Kidney (tissue), 13 donors: ENCODE measurements at regions not wholly inside any gene's neighbourhood (a gene's known extent, or its start where the extent isn't known, plus 50 kb on each side); places are given as distances from the start of the nearest gene placed in this dataset.

Experiments
- DNase-seq, 5 donors: peaks; one replicate each; pipeline ENCODE4 v3.0.0-alpha.2; 2013 to 2020
- FAIRE-seq: peaks from 2 replicates; lab custom pipeline; 2012; peaks lifted over from hg19 to GRCh38; lab: Jason Lieb, UNC
- H3K27ac ChIP-seq, 2 donors: one replicate each; pipeline ENCODE4 v1.7.0; 2013; ENCODE audit warnings: low read depth in 2 of 2, low read length in 2 of 2, inconsistent platforms in 1 of 2
- H3K27me3 ChIP-seq: one replicate; pipeline ENCODE4 v1.7.1; 2013; ENCODE audit warnings: low read length, inconsistent platforms; ENCODE audit not compliant: control insufficient read depth, insufficient read depth
- H3K36me3 ChIP-seq, 3 donors: one replicate each; pipeline versions ENCODE4 v1.7.0 to v1.7.1; 2013; ENCODE audit warnings: low read length in 3 of 3, control low read depth in 1 of 3, inconsistent platforms in 1 of 3; ENCODE audit not compliant: insufficient read depth in 3 of 3, control insufficient read depth in 2 of 3
- H3K4me1 ChIP-seq, 3 donors: one replicate each; pipeline versions ENCODE4 v1.7.0 to v1.7.1; 2013; ENCODE audit warnings: low read length in 3 of 3, inconsistent platforms in 1 of 3, low read depth in 1 of 3; ENCODE audit not compliant: control insufficient read depth in 2 of 3, insufficient read depth in 2 of 3
- H3K4me3 ChIP-seq, 3 donors: one replicate each; pipeline versions ENCODE4 v1.7.0 to v1.8.1; 2013; ENCODE audit warnings: low read length in 3 of 3, control low read depth in 1 of 3, inconsistent platforms in 1 of 3
- H3K9ac ChIP-seq, 3 donors: one replicate each; pipeline versions ENCODE4 v1.7.0 to v1.7.1; 2013; ENCODE audit warnings: low read length in 3 of 3, control low read depth in 1 of 3, inconsistent platforms in 1 of 3
- H3K9me3 ChIP-seq, 3 donors: one replicate each; pipeline versions ENCODE4 v1.7.0 to v1.7.1; 2013; ENCODE audit warnings: low read length in 3 of 3, control low read depth in 1 of 3, inconsistent platforms in 1 of 3; ENCODE audit not compliant: control insufficient read depth in 2 of 3, insufficient read depth in 1 of 3
- CTCF ChIP-seq: IDR thresholded peaks from 3 replicates; pipeline ENCODE4 v1.5.1; 2012; ENCODE audit warnings: mild to moderate bottlenecking, moderate library complexity, borderline replicate concordance; ENCODE audit not compliant: insufficient read depth; ENCODE audit errors: extremely low read depth
- intact Hi-C: fragments of 100-400 bp; cut with DNase I; formaldehyde crosslinking; loops from one replicate; pipeline ENCODE4 v1.11.1; 2022
- donor health status: control.
- donor health status: control.
- donor health status: control.
- donor health status: control.
- donor health status: control.
- donor health status: DM: yes; HTN: yes; CAD: no.
- donor health status: Normal renal cell carcinoma (clear cell type).

DNA sequence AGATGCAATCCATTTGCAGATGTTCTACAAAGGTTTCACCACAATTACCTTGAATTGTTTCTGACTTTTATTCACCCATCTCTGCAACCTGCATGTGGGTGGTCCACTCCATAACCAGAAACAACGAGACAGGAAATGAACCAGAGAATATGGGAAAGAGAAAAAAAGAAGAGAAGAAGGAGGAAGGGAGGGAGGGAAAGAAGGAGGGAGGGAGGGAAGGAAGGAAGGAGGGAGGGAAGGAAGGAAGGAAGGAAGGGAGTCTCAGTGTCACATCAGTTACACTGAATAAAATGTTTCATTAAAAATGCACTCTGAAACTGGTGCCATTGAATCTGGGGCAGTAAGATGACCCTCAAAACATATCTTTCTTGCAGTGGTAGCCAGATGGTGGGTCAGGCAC lies 301.3 kb upstream of the MGMT start:
- Histone ChIP-seq H3K4me3 (no peak overlapping the region), H3K27ac (no peak overlapping the region), H3K9ac (no peak overlapping the region), H3K4me1 (no peaks in the 10 kb centered on the region), H3K36me3 (no peaks in the 10 kb centered on the region), H3K9me3 (no peaks in the 10 kb centered on the region), H3K27me3 (no peaks in the 10 kb centered on the region)
- DNase-seq = no peak
- FAIRE-seq = no peak
- no peak for TF ChIP-seq CTCF
- intact Hi-C loops = no loop called here

DNA sequence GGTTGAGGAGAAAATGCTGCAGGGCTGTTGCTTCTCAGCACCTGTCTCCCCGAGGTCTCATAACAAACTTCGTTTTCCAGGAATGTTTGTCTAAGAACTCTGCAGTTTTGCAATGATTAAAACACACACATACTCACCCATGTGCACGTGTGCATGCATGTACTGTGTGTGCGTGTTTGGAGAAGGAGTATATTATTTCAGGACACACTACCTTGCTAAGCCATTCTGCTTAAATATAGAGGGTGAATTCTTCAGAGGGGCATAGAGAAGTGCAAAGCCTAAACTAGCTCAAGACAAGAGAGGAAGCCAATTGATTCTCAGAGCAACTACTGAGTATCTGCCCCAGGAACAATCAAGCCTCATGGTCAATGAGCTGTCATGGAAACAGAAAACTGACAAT lies 298.4 kb upstream of the MGMT start:
- intact Hi-C loops = no loop called here
- no peak for TF ChIP-seq CTCF
- H3K9me3 ChIP-seq = no peaks in the 10 kb centered on the region
- H3K27me3 ChIP-seq = no peaks in the 10 kb centered on the region
- no peaks in the 10 kb centered on the region for H3K4me1 ChIP-seq
- no peaks in the 10 kb centered on the region for H3K36me3 ChIP-seq
- no peak for FAIRE-seq
- no peak overlapping the region for H3K4me3 ChIP-seq
- DNase-seq = no peak
- H3K9ac ChIP-seq = no peak overlapping the region
- no peak overlapping the region for H3K27ac ChIP-seq

- DNase-seq (no peak), FAIRE-seq (no peak)
- no peak overlapping the region for H3K9ac ChIP-seq
These were observed 297.9 kb upstream of the MGMT start for GRCh38 chr10:129169115-129169514.

More at GRCh38 chr10:129169115-129169514, 297.9 kb upstream of the MGMT start:
- H3K27me3 ChIP-seq = no peaks in the 10 kb centered on the region
- no peak overlapping the region for H3K27ac ChIP-seq
- H3K4me3 ChIP-seq = no peak overlapping the region
- H3K9me3 ChIP-seq = no peaks in the 10 kb centered on the region
- intact Hi-C loops = no loop called here
- no peaks in the 10 kb centered on the region for H3K36me3 ChIP-seq
- TF ChIP-seq CTCF = no peak
- H3K4me1 ChIP-seq = no peaks in the 10 kb centered on the region
